ENCODE measurements at regions not wholly inside any gene's neighbourhood (a gene's known extent, or its start where the extent isn't known, plus 50 kb on each side); places are given as distances from the start of the nearest gene placed in this dataset.
"Not testable (repeated sequence)": the region's sequence is repeated elsewhere in the genome, so short reads cannot be mapped to it uniquely, and the experiment has no call there.

DNA sequence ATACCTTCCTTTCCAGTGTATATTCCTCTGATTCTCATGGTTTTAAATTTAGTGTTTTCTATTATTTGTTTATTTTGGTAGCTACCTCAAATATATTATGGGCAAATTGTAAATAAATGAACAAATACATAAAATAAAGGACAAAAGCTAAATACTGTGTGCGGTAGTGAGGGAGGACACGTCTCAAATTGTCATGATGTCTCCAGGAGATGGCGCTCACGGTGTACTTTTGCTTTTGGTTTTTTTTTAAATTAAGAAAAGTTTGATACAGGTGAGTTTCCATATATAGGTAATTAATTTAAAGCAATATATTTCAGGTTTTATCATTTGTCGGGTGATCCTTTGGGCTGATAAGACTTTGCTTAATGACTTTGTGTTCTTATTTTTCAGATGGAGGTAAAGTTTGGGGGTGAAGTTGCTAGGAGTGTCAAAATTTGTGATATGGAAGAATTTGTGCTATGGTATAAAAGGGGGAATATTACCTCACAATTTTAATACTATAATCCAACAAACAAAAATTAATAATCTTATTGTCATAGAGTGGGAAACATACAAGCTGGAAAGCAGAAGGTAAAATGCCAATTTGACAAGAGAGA is 68.4 kb upstream of the TMEM229A start:
- DNase-seq, result no peak

DNA sequence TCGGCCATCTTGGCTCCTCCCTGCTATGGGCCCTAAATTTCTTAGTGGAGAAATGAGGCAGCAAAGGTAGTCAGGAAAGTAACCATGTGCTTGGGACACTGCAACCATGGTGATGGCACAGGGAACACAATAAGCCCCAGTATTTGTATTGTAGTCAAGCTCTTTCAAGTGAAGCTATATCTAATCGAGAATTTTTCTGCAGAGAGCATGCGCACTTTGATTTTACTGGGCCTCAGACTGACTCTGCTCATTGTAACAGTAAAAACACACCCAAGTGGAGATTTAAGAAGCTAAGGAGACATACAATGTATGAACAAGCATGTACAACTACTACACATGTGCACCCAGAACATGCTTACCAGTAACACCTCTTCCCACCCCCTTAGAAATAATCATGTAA is 67.3 kb upstream of the TMEM229A start:
- DNase-seq, result no peak

- DNase-seq, result not testable (repeated sequence)
Measured at GRCh38 chr7:124099585-124099984, 66.7 kb upstream of the TMEM229A start.

GRCh38 chr7:124089621-124090020 is 56.8 kb upstream of the TMEM229A start:
- DNase-seq, result no peak

- DNase-seq, result no peak
Measured at GRCh38 chr7:124088590-124088989, 55.7 kb upstream of the TMEM229A start.

GRCh38 chr7:124086843-124087242 is 54.0 kb upstream of the TMEM229A start:
- DNase-seq, result no peak

DNA sequence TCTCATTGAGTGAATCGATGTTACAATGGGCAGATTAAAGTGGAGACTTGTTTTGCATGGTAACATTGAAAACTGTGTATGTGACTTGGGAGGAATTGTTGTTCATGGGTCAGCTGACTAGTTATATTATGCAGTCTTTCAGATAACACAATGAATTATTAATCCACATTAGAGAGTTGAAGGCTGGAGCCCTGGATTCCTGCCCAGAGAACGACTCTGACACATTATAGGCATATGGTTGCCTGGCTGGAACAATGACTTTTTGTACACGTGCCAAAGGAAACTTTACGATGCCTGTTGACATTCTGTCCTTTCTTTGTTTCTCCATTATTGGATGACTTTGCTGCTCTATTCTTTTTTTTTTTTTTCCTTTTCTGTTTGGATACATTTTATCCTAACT is 52.3 kb upstream of the TMEM229A start:
- DNase-seq, result no peak

- DNase-seq, result no peak
Measured at GRCh38 chr7:124084024-124084423, 51.2 kb upstream of the TMEM229A start.

Data from SHP77 treated with DMSO at 0.1 percent for 48 hours (cell line).